GM12873 (cell line): ENCODE measurements at regions not wholly inside any gene's neighbourhood (a gene's known extent, or its start where the extent isn't known, plus 50 kb on each side); places are given as distances from the start of the nearest gene placed in this dataset.

Source experiments
- CTCF ChIP-seq: IDR thresholded peaks from 2 replicates; pipeline ENCODE4 v1.5.1; 2012; ENCODE audit warnings: low read depth, mild to moderate bottlenecking, moderate library complexity, low read length, control low read depth; ENCODE audit not compliant: insufficient read depth; ENCODE audit errors: missing control alignments

- TF ChIP-seq CTCF = no peak
Observed at GRCh38 chr18:28778706-28779105, 601.8 kb upstream of the CDH2 start.

- TF ChIP-seq CTCF = no peak
Observed at GRCh38 chr18:28777756-28778155, 600.8 kb upstream of the CDH2 start.

GRCh38 chr18:28771849-28772248, 594.9 kb upstream of the CDH2 start:
- TF ChIP-seq CTCF = no peak

GRCh38 chr18:28768791-28769768, 592.1 kb upstream of the CDH2 start:
- no peak for TF ChIP-seq CTCF

GRCh38 chr18:28767727-28768211, 590.8 kb upstream of the CDH2 start:
- no peak for TF ChIP-seq CTCF

GRCh38 chr18:28767201-28767600, 590.3 kb upstream of the CDH2 start:
- TF ChIP-seq CTCF = no peak

GRCh38 chr18:28766721-28767120, 589.8 kb upstream of the CDH2 start:
- TF ChIP-seq CTCF = no peak
